Stimulated activated CD8-positive, alpha-beta memory T cell treated with anti-CD3 and anti-CD28 coated beads, Interleukin-15, amount 100 ng/mL, for 1 hour (primary cell): ENCODE measurements at regions not wholly inside any gene's neighbourhood (a gene's known extent, or its start where the extent isn't known, plus 50 kb on each side); places are given as distances from the start of the nearest gene placed in this dataset.
"Not testable (repeated sequence)": the region's sequence is repeated elsewhere in the genome, so short reads cannot be mapped to it uniquely, and the experiment has no call there.

Source experiments
- DNase-seq: peaks from one replicate; pipeline ENCODE4 v3.0.0-alpha.2; 2020; ENCODE audit warnings: low read depth

GRCh38 chr13:48844676-48845075 lies 131.0 kb upstream of the FNDC3A start:
- no peak for DNase-seq

GRCh38 chr13:48849515-48849914 lies 126.2 kb upstream of the FNDC3A start:
- no peak for DNase-seq

- no peak for DNase-seq
Measured at GRCh38 chr13:48851707-48852106, 124.0 kb upstream of the FNDC3A start.

- no peak for DNase-seq
Measured at GRCh38 chr13:48852911-48853727, 122.6 kb upstream of the FNDC3A start.

GRCh38 chr13:48853728-48854102 lies 122.0 kb upstream of the FNDC3A start:
- DNase-seq = no peak

GRCh38 chr13:48857576-48857975 lies 118.1 kb upstream of the FNDC3A start:
- no peak for DNase-seq

GRCh38 chr13:48858122-48858902 lies 117.4 kb upstream of the FNDC3A start:
- no peak for DNase-seq

- DNase-seq = no peak
Measured at GRCh38 chr13:48859272-48860105, 116.2 kb upstream of the FNDC3A start.

GRCh38 chr13:48860364-48860763 lies 115.3 kb upstream of the FNDC3A start:
- DNase-seq = no peak

GRCh38 chr13:48862572-48862971 lies 113.1 kb upstream of the FNDC3A start:
- DNase-seq = no peak

GRCh38 chr13:48864100-48864499 lies 111.6 kb upstream of the FNDC3A start:
- DNase-seq = no peak

GRCh38 chr13:48866249-48866648 lies 109.5 kb upstream of the FNDC3A start:
- no peak for DNase-seq

- DNase-seq = no peak
Measured at GRCh38 chr13:48873081-48873480, 102.6 kb upstream of the FNDC3A start.

GRCh38 chr13:48873587-48873986 lies 102.1 kb upstream of the FNDC3A start:
- no peak for DNase-seq

GRCh38 chr13:48874165-48874564 lies 101.5 kb upstream of the FNDC3A start:
- DNase-seq = no peak

- DNase-seq = no peak
Measured at GRCh38 chr13:48875047-48875446, 100.7 kb upstream of the FNDC3A start.

GRCh38 chr13:48876289-48876688 lies 99.4 kb upstream of the FNDC3A start:
- no peak for DNase-seq

- DNase-seq = no peak
Measured at GRCh38 chr13:48879432-48879831, 96.3 kb upstream of the FNDC3A start.

- DNase-seq = no peak
Measured at GRCh38 chr13:48879854-48880253, 95.9 kb upstream of the FNDC3A start.

GRCh38 chr13:48883786-48884185 lies 91.9 kb upstream of the FNDC3A start:
- not testable (repeated sequence) for DNase-seq

- DNase-seq = no peak
Measured at GRCh38 chr13:48885027-48885395, 90.7 kb upstream of the FNDC3A start.

- no peak for DNase-seq
Measured at GRCh38 chr13:48888613-48889012, 87.1 kb upstream of the FNDC3A start.

GRCh38 chr13:48890391-48890790 lies 85.3 kb upstream of the FNDC3A start:
- no peak for DNase-seq
